Upper lobe of left lung (tissue), 6 donors: ENCODE measurements at regions not wholly inside any gene's neighbourhood (a gene's known extent, or its start where the extent isn't known, plus 50 kb on each side); places are given as distances from the start of the nearest gene placed in this dataset.

Experiments used
- ATAC-seq, 2 donors: fragments of 200-7000 bp; cut with Tn5 transposase; one replicate each; pipeline ENCODE4 v1.9.1; 2022; ENCODE audit warnings: mild to moderate bottlenecking in 2 of 2, moderate library complexity in 2 of 2; ENCODE audit not compliant: low FRiP score in 2 of 2
- DNase-seq, 2 donors: peaks; one replicate each; pipeline ENCODE4 v3.0.0-alpha.2; 2019 to 2020
- H3K27ac ChIP-seq, 4 donors: fragments of 200-600 bp; sonication (generic); one replicate each; pipeline ENCODE4 v1.5.1; 2016 to 2019
- H3K27me3 ChIP-seq, 4 donors: fragments of 200-600 bp; sonication (generic); one replicate each; pipeline ENCODE4 v1.5.1; 2017 to 2019
- H3K36me3 ChIP-seq, 4 donors: fragments of 200-600 bp; sonication (generic); one replicate each; pipeline ENCODE4 v1.5.1; 2016 to 2019
- H3K4me1 ChIP-seq, 4 donors: fragments of 200-600 bp; sonication (generic); one replicate each; pipeline ENCODE4 v1.5.1; 2018 to 2019
- H3K4me3 ChIP-seq, 4 donors: fragments of 200-600 bp; sonication (generic); one replicate each; pipeline ENCODE4 v1.5.1; 2017 to 2019; ENCODE audit warnings: mild to moderate bottlenecking in 2 of 4, moderate library complexity in 1 of 4
- H3K9me3 ChIP-seq, 4 donors: fragments of 200-600 bp; sonication (generic); one replicate each; pipeline ENCODE4 v1.5.1; 2018 to 2019
- EP300 ChIP-seq, 4 donors: sonication (generic); formaldehyde crosslinking; IDR thresholded peaks; one replicate each; pipeline ENCODE4 v1.5.1; 2017; ENCODE audit warnings: antibody characterized with exemption in 4 of 4, control low read depth in 2 of 4
- POLR2A ChIP-seq, 4 donors: fragments of 450-650 bp; IDR thresholded peaks; one replicate each; pipeline ENCODE4 v1.5.1; 2016 to 2017; ENCODE audit warnings: antibody characterized with exemption in 4 of 4, mild to moderate bottlenecking in 2 of 4
- POLR2AphosphoS5 ChIP-seq, 2 donors: sonication (generic); formaldehyde crosslinking; IDR thresholded peaks; one replicate each; pipeline ENCODE4 v1.5.1; 2017; ENCODE audit warnings: antibody characterized with exemption in 2 of 2
- WGBS, 2 donors: methylation state at CpG; one replicate each; pipeline ENCODE4 v1.1.5; 2017 to 2018; 5-methylcytosine and 5-hydroxymethylcytosine counted together
- TF ChIP-seq, protein P1 (sequence below), 6 experiments: fragments of 450-650 bp in 4 of 6; fragments of 200-600 bp in 2 of 6; sonication (generic) in 2 of 6; IDR thresholded peaks; one replicate each; pipeline ENCODE4 v1.5.1; 2016 to 2019; ENCODE audit warnings: antibody characterized with exemption in 6 of 6
- donor health status: DM: no; HTN: no; CAD: no; lungs with moderate emphysema.
- donor health status: DM: no; HTN: yes; CAD: no; lungs with severe emphysema.

DNA sequence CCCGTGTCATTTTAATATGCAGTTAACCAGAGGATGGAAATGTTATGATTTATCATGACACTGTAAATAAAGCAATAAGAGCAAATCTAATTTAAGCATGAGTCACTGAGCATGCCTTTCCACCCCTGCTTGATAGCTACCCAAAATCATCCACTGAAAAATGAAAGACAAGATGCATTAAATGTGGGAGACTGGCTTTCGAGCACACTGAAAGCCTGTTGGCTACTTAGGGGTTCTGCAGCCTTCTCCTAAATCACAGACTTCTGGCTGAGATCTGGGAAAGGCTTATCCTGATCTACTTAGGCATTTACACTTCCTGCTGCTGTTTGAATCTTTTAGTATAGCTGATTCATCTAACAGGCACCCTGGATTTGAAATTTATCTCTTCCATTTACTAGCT, 778.3 kb upstream of the CDH7 start:
- Histone ChIP-seq H3K9me3 (no peaks in the 10 kb centered on the region), H3K4me3 (no peak overlapping the region), H3K27ac (no peak overlapping the region), H3K27me3 (no peaks in the 10 kb centered on the region), H3K36me3 (no peaks in the 10 kb centered on the region), H3K4me1 (no peaks in the 10 kb centered on the region)
- no peak for ATAC-seq
- TF ChIP-seq, protein P1, sequence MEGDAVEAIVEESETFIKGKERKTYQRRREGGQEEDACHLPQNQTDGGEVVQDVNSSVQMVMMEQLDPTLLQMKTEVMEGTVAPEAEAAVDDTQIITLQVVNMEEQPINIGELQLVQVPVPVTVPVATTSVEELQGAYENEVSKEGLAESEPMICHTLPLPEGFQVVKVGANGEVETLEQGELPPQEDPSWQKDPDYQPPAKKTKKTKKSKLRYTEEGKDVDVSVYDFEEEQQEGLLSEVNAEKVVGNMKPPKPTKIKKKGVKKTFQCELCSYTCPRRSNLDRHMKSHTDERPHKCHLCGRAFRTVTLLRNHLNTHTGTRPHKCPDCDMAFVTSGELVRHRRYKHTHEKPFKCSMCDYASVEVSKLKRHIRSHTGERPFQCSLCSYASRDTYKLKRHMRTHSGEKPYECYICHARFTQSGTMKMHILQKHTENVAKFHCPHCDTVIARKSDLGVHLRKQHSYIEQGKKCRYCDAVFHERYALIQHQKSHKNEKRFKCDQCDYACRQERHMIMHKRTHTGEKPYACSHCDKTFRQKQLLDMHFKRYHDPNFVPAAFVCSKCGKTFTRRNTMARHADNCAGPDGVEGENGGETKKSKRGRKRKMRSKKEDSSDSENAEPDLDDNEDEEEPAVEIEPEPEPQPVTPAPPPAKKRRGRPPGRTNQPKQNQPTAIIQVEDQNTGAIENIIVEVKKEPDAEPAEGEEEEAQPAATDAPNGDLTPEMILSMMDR (IDR thresholded peaks at IDR 0.05): no peak
- TF ChIP-seq POLR2A (IDR thresholded peaks at IDR 0.05) (no peak), POLR2AphosphoS5 (IDR thresholded peaks at IDR 0.05) (no peak), EP300 (IDR thresholded peaks at IDR 0.05) (no peak)
- DNase-seq: no peak
- 45 to 62% methylated on average over 2 of the region's 2 CpGs for WGBS, 2 donors

DNA sequence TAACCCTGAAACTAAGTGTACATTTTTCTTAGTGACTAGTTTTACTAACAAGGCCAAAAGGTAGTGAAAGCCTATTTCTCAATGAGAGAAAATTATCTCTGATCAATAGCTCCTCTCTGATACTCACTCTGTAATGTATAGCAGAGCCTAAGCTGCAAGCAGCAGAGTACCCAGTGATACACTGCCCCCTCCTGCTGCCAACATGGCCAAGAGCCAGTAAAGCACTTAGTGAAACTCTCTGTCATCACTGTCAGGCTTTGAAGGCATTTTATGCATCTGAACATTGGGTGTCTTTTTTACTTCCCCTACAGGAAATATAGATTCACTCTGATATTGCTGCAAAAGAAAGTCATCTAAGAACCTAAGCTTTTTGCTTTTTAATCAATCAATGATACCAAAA, 784.1 kb upstream of the CDH7 start:
- DNase-seq (no peak), ATAC-seq (no peak)
- no peaks in the 10 kb centered on the region for H3K9me3 ChIP-seq
- H3K27me3 ChIP-seq: no peaks in the 10 kb centered on the region
- TF ChIP-seq POLR2A (IDR thresholded peaks at IDR 0.05) (no peak), EP300 (IDR thresholded peaks at IDR 0.05) (no peak), POLR2AphosphoS5 (IDR thresholded peaks at IDR 0.05) (no peak)
- TF ChIP-seq, protein P1 (IDR thresholded peaks at IDR 0.05): no peak
- H3K4me1 ChIP-seq: no peaks in the 10 kb centered on the region
- H3K4me3 ChIP-seq: no peak overlapping the region
- no peak overlapping the region for H3K27ac ChIP-seq
- H3K36me3 ChIP-seq: no peaks in the 10 kb centered on the region

DNA sequence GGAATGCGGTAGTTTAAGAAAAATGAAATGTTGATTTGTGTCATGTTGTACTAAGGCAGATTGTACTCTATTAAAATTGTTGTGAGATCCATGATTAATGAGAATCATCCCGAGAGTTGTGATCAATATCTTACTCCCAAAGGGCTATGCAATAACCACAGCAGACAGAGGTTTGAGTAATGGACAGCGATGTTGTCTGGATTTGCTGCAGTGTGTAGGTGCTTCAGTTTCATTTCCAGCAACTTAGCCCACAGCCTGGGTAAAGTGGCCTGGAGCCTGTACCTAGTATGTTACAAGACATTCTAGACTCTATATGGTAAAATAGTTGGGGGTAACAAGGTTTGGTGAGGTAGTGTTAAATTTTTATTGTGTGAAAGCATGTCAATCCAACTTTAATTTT, 794.3 kb upstream of the CDH7 start:
- no peak for TF ChIP-seq POLR2AphosphoS5 (IDR thresholded peaks at IDR 0.05)
- TF ChIP-seq, protein P1 (IDR thresholded peaks at IDR 0.05): no peak
- TF ChIP-seq POLR2A (IDR thresholded peaks at IDR 0.05): no peak
- no peak for TF ChIP-seq EP300 (IDR thresholded peaks at IDR 0.05)
- Histone ChIP-seq H3K4me1 (no peaks in the 10 kb centered on the region), H3K4me3 (no peak overlapping the region), H3K9me3 (no peaks in the 10 kb centered on the region), H3K27ac (no peak overlapping the region), H3K27me3 (no peaks in the 10 kb centered on the region), H3K36me3 (no peaks in the 10 kb centered on the region)
- DNase-seq: no peak
- ATAC-seq: no peak
- 88 to 90% methylated on average over 3 of the region's 3 CpGs for WGBS, 2 donors

DNA sequence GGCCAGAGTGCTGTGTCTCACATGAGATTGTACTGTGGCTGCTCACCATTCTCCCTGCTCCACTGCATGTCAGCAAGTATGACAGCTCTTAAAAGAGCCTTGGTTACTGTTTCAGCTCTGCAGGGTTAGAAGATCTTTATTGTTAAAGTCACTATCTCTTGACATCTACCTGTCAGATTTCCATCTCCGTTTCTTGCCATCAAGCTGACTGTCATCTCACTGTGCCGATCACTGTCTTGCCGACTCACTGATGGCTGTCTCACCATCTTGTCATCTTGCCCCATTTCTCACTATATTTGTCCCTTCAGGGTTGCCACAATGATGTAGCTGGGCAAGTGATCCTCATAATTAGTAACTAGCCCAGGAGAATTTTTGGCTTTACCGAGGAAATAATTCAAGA, 800.9 kb upstream of the CDH7 start:
- Histone ChIP-seq H3K36me3 (no peaks in the 10 kb centered on the region), H3K9me3 (no peaks in the 10 kb centered on the region), H3K4me3 (no peak overlapping the region), H3K27ac (no peak overlapping the region), H3K27me3 (no peaks in the 10 kb centered on the region), H3K4me1 (no peaks in the 10 kb centered on the region)
- WGBS, 2 donors: 97% methylated on average over 4 of the region's 4 CpGs
- DNase-seq (no peak), ATAC-seq (no peak)
- TF ChIP-seq, protein P1 (IDR thresholded peaks at IDR 0.05): no peak
- no peak for TF ChIP-seq EP300 (IDR thresholded peaks at IDR 0.05)
- TF ChIP-seq POLR2AphosphoS5 (IDR thresholded peaks at IDR 0.05): no peak
- no peak for TF ChIP-seq POLR2A (IDR thresholded peaks at IDR 0.05)

DNA sequence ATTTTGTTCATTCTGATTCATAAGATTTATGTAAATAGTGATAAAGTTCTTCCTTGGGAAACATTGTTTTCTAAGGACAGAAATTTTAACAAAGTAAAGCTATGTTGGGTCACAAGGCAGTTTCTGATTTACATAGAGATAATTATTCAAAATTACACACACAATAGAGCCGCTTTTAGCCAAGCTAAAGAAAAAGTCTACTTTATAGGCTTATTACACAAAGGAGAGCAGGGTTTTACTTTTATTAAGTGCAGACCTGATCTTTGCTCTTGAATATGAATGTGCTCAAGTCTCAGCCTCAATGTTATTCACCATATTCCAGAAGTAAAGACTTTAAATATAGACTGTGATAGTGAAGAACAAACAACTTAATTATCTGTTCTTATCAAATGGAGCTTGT, 787.8 kb upstream of the LINC00305 start:
- WGBS, 2 donors: 83 to 97% methylated on average over 1 of the region's 1 CpG
- Histone ChIP-seq H3K4me3 (no peak overlapping the region), H3K27ac (no peak overlapping the region), H3K9me3 (no peaks in the 10 kb centered on the region), H3K27me3 (no peaks in the 10 kb centered on the region), H3K4me1 (no peaks in the 10 kb centered on the region), H3K36me3 (no peaks in the 10 kb centered on the region)
- TF ChIP-seq POLR2A (IDR thresholded peaks at IDR 0.05) (no peak), EP300 (IDR thresholded peaks at IDR 0.05) (no peak), POLR2AphosphoS5 (IDR thresholded peaks at IDR 0.05) (no peak)
- TF ChIP-seq, protein P1 (IDR thresholded peaks at IDR 0.05): no peak
- ATAC-seq (no peak), DNase-seq (no peak)
